ENCODE measurements at regions not wholly inside any gene's neighbourhood (a gene's known extent, or its start where the extent isn't known, plus 50 kb on each side); places are given as distances from the start of the nearest gene placed in this dataset.

- Histone ChIP-seq H3K36me3 (ENCODE audit: insufficient read depth) (no peaks in the 10 kb centered on the region), H3K79me2 (replicated peaks; ENCODE audit: insufficient read depth) (no peaks in the 10 kb centered on the region), H3K9me2 (ENCODE audit: insufficient read depth) (no peaks in the 10 kb centered on the region), H3K27ac (ENCODE audit: low read depth) (no peak overlapping the region), H3K4me1 (ENCODE audit: insufficient read depth) (no peaks in the 10 kb centered on the region), H2AFZ (no peak overlapping the region), H4K20me1 (replicated peaks; ENCODE audit: insufficient read depth) (no peaks in the 10 kb centered on the region), H3K4me3 (no peak overlapping the region), H3K27me3 (ENCODE audit: insufficient read depth) (no peaks in the 10 kb centered on the region), H3F3A (replicated peaks; ENCODE audit: low read depth) (no peaks in the 10 kb centered on the region), H3K4me2 (no peak overlapping the region)
- Mint-ChIP-seq H3K27ac (no peak overlapping the region), H3K27me3 (ENCODE audit: insufficient read depth, low read depth, poor library complexity) (no peaks in the 10 kb centered on the region), H3K36me3 (ENCODE audit: low read depth) (no peaks in the 10 kb centered on the region), H3K4me1 (no peaks in the 10 kb centered on the region), H3K9me3 (no peaks in the 10 kb centered on the region; the same call in 2 of the 3 replicates), H3K4me3 (no peak overlapping the region)
- ATAC-seq = no peak
- no peak for TF ChIP-seq POLR2AphosphoS5 (IDR thresholded peaks at IDR 0.05; ENCODE audit: low read depth)
- TF ChIP-seq, protein P1, sequence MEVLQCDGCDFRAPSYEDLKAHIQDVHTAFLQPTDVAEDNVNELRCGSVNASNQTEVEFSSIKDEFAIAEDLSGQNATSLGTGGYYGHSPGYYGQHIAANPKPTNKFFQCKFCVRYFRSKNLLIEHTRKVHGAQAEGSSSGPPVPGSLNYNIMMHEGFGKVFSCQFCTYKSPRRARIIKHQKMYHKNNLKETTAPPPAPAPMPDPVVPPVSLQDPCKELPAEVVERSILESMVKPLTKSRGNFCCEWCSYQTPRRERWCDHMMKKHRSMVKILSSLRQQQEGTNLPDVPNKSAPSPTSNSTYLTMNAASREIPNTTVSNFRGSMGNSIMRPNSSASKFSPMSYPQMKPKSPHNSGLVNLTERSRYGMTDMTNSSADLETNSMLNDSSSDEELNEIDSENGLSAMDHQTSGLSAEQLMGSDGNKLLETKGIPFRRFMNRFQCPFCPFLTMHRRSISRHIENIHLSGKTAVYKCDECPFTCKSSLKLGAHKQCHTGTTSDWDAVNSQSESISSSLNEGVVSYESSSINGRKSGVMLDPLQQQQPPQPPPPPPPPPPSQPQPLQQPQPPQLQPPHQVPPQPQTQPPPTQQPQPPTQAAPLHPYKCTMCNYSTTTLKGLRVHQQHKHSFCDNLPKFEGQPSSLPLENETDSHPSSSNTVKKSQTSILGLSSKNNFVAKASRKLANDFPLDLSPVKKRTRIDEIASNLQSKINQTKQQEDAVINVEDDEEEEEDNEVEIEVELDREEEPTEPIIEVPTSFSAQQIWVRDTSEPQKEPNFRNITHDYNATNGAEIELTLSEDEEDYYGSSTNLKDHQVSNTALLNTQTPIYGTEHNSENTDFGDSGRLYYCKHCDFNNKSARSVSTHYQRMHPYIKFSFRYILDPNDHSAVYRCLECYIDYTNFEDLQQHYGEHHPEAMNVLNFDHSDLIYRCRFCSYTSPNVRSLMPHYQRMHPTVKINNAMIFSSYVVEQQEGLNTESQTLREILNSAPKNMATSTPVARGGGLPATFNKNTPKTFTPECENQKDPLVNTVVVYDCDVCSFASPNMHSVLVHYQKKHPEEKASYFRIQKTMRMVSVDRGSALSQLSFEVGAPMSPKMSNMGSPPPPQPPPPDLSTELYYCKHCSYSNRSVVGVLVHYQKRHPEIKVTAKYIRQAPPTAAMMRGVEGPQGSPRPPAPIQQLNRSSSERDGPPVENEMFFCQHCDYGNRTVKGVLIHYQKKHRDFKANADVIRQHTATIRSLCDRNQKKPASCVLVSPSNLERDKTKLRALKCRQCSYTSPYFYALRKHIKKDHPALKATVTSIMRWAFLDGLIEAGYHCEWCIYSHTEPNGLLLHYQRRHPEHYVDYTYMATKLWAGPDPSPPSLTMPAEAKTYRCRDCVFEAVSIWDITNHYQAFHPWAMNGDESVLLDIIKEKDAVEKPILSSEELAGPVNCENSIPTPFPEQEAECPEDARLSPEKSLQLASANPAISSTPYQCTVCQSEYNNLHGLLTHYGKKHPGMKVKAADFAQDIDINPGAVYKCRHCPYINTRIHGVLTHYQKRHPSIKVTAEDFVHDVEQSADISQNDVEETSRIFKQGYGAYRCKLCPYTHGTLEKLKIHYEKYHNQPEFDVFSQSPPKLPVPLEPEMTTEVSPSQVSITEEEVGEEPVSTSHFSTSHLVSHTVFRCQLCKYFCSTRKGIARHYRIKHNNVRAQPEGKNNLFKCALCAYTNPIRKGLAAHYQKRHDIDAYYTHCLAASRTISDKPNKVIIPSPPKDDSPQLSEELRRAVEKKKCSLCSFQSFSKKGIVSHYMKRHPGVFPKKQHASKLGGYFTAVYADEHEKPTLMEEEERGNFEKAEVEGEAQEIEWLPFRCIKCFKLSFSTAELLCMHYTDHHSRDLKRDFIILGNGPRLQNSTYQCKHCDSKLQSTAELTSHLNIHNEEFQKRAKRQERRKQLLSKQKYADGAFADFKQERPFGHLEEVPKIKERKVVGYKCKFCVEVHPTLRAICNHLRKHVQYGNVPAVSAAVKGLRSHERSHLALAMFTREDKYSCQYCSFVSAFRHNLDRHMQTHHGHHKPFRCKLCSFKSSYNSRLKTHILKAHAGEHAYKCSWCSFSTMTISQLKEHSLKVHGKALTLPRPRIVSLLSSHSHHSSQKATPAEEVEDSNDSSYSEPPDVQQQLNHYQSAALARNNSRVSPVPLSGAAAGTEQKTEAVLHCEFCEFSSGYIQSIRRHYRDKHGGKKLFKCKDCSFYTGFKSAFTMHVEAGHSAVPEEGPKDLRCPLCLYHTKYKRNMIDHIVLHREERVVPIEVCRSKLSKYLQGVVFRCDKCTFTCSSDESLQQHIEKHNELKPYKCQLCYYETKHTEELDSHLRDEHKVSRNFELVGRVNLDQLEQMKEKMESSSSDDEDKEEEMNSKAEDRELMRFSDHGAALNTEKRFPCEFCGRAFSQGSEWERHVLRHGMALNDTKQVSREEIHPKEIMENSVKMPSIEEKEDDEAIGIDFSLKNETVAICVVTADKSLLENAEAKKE (CRISPR knock-in tag; IDR thresholded peaks at IDR 0.05) = no peak
- TF ChIP-seq STAT1 (IDR thresholded peaks at IDR 0.05; ENCODE audit: unreplicated experiment) = no peak
- TF ChIP-seq, protein P2, sequence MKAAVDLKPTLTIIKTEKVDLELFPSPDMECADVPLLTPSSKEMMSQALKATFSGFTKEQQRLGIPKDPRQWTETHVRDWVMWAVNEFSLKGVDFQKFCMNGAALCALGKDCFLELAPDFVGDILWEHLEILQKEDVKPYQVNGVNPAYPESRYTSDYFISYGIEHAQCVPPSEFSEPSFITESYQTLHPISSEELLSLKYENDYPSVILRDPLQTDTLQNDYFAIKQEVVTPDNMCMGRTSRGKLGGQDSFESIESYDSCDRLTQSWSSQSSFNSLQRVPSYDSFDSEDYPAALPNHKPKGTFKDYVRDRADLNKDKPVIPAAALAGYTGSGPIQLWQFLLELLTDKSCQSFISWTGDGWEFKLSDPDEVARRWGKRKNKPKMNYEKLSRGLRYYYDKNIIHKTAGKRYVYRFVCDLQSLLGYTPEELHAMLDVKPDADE (IDR thresholded peaks at IDR 0.05) = no peak
- no peak for TF ChIP-seq ZNF331 (CRISPR knock-in tag; IDR thresholded peaks at IDR 0.05; ENCODE audit: low read depth)
- TF ChIP-seq ZNF114 (CRISPR knock-in tag; IDR thresholded peaks at IDR 0.05) = no peak
- no peak for TF ChIP-seq NANOG (IDR thresholded peaks at IDR 0.05; ENCODE audit: borderline replicate concordance)
- TF ChIP-seq REST (IDR thresholded peaks at IDR 0.05; ENCODE audit: unreplicated experiment) = no peak
- no peak for TF ChIP-seq JUNB (IDR thresholded peaks at IDR 0.05; ENCODE audit: unreplicated experiment)
- TF ChIP-seq EZH2phosphoT487 (IDR thresholded peaks at IDR 0.05; ENCODE audit: unreplicated experiment) = no peak
- TF ChIP-seq CREB1 (CRISPR knock-in tag; IDR thresholded peaks at IDR 0.05; ENCODE audit: low read depth) = no peak
- TF ChIP-seq EZH2 (IDR thresholded peaks at IDR 0.05; ENCODE audit: low read depth, unreplicated experiment) = no peak
- TF ChIP-seq, protein P3, sequence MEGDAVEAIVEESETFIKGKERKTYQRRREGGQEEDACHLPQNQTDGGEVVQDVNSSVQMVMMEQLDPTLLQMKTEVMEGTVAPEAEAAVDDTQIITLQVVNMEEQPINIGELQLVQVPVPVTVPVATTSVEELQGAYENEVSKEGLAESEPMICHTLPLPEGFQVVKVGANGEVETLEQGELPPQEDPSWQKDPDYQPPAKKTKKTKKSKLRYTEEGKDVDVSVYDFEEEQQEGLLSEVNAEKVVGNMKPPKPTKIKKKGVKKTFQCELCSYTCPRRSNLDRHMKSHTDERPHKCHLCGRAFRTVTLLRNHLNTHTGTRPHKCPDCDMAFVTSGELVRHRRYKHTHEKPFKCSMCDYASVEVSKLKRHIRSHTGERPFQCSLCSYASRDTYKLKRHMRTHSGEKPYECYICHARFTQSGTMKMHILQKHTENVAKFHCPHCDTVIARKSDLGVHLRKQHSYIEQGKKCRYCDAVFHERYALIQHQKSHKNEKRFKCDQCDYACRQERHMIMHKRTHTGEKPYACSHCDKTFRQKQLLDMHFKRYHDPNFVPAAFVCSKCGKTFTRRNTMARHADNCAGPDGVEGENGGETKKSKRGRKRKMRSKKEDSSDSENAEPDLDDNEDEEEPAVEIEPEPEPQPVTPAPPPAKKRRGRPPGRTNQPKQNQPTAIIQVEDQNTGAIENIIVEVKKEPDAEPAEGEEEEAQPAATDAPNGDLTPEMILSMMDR (conservative IDR thresholded peaks at IDR 0.05; ENCODE audit: low read depth in 2 of 2) = no peak
- no peak for DNase-seq (ENCODE audit: low spot score)
Observed at GRCh38 chr2:184057910-184058309, 540.4 kb upstream of the ZNF804A start.

All from GM23338 (cell line).